22Rv1 (cell line): ENCODE measurements at regions not wholly inside any gene's neighbourhood (a gene's known extent, or its start where the extent isn't known, plus 50 kb on each side); places are given as distances from the start of the nearest gene placed in this dataset.

ENCODE experiments used
- ZFX ChIP-seq: fragments of 450-650 bp; IDR thresholded peaks from 2 replicates; pipeline ENCODE4 v1.6.1; 2017; ENCODE audit warnings: antibody characterized with exemption, borderline replicate concordance
- TF ChIP-seq, protein P1 (sequence below): fragments of 450-650 bp; IDR thresholded peaks from 2 replicates; pipeline ENCODE4 v1.5.1; 2017; ENCODE audit warnings: mild to moderate bottlenecking

DNA sequence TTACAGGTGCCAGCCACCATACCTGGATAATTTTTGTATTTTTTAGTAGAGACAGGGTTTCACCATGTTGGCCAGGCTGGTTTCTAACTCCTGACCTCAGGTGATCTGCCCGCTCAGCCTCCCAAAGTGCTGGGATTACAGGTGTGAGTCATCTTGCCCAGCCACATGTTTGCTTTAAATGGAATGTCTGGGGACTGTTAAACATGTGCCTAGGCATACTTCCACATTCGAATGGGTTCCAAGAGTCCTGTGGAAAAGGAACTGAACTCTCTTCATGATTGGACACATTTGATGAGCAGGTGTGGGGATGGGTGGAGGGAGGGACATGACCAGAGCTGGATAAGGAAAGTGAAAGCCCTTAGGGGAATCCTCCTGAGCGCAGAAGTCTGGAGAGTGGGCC, 58.4 kb upstream of the GREB1L start:
- TF ChIP-seq, protein P1, sequence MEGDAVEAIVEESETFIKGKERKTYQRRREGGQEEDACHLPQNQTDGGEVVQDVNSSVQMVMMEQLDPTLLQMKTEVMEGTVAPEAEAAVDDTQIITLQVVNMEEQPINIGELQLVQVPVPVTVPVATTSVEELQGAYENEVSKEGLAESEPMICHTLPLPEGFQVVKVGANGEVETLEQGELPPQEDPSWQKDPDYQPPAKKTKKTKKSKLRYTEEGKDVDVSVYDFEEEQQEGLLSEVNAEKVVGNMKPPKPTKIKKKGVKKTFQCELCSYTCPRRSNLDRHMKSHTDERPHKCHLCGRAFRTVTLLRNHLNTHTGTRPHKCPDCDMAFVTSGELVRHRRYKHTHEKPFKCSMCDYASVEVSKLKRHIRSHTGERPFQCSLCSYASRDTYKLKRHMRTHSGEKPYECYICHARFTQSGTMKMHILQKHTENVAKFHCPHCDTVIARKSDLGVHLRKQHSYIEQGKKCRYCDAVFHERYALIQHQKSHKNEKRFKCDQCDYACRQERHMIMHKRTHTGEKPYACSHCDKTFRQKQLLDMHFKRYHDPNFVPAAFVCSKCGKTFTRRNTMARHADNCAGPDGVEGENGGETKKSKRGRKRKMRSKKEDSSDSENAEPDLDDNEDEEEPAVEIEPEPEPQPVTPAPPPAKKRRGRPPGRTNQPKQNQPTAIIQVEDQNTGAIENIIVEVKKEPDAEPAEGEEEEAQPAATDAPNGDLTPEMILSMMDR: no peak
- no peak for TF ChIP-seq ZFX
